GM12865 (cell line): ENCODE measurements at regions not wholly inside any gene's neighbourhood (a gene's known extent, or its start where the extent isn't known, plus 50 kb on each side); places are given as distances from the start of the nearest gene placed in this dataset.

Experiments used
- DNase-seq: peaks from one replicate; pipeline ENCODE4 v3.0.0; 2010; ENCODE audit warnings: low read depth
- H3K4me3 ChIP-seq: 2 replicates; pipeline ENCODE4 v1.5.1; 2011; ENCODE audit warnings: mild to moderate bottlenecking, low read depth, low read length, control low read depth
- TF ChIP-seq, protein P1 (sequence below): IDR thresholded peaks from 2 replicates; pipeline ENCODE4 v1.5.1; 2011; ENCODE audit warnings: low read length, control low read depth, low read depth, inconsistent platforms; ENCODE audit not compliant: insufficient read depth; ENCODE audit errors: missing control alignments

DNA sequence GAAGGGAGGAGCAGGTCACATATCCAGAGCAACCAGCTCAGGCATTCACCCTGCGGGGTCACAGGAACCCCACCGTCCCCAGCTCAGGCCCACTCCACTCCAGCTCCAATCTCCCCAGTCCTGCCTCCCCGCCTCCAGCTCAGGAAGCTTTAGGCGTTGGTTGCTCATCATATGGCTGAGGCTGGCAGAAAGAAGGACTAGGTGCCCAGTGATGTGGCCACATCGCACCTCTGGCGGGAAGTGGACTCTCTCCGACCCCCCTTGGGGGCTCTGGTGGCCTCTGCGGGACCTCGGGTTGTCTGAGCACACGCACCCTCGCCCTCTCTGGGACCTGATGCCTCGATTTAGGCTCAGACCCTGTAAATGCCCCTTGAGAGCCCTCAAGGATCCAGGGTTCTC, 187.7 kb downstream of the ZFP36L2 start:
- TF ChIP-seq, protein P1, sequence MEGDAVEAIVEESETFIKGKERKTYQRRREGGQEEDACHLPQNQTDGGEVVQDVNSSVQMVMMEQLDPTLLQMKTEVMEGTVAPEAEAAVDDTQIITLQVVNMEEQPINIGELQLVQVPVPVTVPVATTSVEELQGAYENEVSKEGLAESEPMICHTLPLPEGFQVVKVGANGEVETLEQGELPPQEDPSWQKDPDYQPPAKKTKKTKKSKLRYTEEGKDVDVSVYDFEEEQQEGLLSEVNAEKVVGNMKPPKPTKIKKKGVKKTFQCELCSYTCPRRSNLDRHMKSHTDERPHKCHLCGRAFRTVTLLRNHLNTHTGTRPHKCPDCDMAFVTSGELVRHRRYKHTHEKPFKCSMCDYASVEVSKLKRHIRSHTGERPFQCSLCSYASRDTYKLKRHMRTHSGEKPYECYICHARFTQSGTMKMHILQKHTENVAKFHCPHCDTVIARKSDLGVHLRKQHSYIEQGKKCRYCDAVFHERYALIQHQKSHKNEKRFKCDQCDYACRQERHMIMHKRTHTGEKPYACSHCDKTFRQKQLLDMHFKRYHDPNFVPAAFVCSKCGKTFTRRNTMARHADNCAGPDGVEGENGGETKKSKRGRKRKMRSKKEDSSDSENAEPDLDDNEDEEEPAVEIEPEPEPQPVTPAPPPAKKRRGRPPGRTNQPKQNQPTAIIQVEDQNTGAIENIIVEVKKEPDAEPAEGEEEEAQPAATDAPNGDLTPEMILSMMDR, result no peak

DNA sequence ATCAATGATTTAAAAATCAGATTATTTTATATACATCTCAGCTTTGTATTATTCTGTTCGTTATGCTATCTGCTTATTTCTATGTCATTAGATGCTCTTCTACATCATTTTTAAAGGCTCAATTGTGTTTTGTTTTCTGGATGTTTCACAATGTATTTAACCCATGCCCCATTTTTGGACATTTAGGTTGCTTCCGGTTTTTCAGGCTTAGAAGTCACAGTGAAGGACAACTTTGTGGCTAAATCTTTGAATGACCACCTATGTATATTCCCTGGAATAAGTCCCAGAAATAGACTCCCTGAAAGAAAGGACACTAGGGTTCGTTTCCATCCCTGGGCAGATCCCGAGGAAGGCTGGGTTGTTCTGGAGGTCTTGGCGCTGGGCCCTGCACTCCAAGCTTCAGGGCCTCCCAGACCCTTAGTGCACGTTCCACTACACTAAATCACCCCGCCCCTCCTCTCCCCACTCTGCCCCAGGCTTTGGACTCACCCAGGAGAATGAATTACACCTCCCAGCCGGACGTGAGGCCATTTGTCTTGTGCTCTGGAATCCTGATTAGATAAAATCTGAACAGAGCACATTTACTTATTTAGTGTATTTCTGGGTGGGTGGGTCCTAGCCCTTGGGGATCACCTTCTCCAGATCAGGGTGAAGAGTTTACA, 188.2 kb downstream of the ZFP36L2 start:
- DNase-seq, result no peak
- H3K4me3 ChIP-seq, result no peak overlapping the region
- TF ChIP-seq, protein P1, result no peak

More for the DNA sequence above, 187.7 kb downstream of the ZFP36L2 start:
- H3K4me3 ChIP-seq, result no peak overlapping the region
- no peak for DNase-seq

DNA sequence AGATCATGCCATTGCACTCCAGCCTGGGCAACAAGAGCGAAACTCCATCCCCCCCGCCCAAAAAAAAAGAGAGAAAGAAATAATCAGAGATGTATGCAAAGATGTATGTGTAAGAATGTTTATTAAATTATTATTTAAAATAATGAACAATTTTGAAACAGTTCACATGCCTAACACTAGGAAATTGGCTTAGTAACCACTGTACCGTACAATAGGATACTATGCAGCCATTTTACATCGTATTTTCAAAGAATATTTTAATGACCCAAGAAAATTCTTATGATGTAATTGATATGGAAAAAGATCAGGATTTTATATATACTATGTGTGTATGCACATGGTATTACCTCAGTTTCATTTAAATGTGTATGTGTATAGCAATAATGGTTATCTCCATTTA, 190.5 kb downstream of the ZFP36L2 start:
- no peak for DNase-seq
- TF ChIP-seq, protein P1, result no peak
- H3K4me3 ChIP-seq, result no peak overlapping the region

DNA sequence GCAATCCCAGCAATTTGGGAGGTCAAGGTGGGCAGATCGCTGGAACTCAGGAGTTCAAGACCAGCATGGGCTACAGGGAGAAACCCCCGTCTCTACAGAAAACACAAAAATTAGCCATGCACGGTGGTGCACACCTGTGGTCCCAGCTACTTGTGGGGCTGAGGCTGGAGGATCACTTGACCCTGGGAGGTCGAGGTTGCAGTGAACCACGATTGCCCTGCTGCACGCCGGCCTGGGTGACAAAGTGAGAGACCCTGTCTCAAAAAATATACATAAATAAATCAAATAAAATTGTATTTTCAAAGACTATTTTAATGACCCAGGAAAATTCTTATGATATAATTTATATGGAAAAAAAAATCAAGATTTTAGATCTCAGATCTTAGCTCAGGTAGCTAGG, 191.5 kb downstream of the ZFP36L2 start:
- no peak overlapping the region for H3K4me3 ChIP-seq
- DNase-seq, result no peak
- TF ChIP-seq, protein P1, result no peak

DNA sequence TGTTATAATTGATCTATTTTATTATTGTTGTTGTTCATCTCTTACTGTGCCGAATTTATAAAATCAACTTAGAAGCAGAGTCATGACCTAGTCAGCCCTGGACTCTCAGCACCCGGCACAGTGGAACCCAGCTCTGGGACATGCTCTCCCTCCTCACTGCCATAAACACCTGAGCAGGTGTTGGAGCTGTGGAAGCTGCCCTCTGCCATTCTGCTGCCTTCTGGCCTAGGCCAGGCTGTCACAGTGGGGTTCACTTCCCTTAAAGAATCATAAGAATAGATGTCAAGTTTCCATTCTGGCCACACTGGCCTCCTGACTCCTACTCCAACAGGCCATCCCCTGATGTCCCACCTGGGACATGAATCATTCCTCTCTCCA, 192.2 kb downstream of the ZFP36L2 start:
- no peak overlapping the region for H3K4me3 ChIP-seq
- no peak for DNase-seq
- TF ChIP-seq, protein P1, result no peak

DNA sequence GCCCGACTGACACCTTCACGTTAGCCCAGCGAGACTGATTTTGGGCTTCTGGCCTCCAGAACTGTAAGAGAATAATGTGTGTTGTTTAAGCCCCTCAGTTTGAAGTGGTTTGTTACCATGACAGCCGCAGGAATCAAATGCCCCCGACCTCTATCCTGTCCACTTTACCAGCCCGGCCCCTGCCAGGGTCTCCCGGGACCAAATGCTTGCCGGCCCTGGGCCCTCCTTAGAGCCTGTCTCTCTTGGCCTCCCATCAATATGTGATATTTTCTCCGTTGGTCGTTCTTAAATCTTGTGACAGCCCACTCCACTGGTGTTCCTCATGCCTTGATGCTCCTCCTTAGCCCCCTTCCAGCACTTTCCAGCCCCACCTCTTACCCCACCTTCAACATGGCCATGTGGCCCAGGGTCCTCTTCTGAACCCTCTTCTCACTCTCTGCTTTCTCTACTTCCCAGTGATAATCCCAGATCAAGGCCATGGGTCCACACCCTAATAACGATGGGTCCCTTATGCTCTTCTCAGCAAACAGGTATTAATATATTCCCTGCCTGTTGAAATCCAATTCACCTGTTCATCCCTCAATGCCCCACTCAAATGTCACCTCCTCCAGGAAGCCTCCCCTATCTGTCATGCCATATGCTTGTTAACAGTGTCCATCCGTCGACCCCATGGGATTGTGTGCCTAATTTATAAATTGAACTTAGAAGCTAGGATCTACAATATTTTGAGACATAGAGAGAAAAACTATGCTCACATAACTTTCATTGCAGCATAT, 192.8 kb downstream of the ZFP36L2 start:
- no peak for DNase-seq
- TF ChIP-seq, protein P1, result no peak
- H3K4me3 ChIP-seq, result no peak overlapping the region

DNA sequence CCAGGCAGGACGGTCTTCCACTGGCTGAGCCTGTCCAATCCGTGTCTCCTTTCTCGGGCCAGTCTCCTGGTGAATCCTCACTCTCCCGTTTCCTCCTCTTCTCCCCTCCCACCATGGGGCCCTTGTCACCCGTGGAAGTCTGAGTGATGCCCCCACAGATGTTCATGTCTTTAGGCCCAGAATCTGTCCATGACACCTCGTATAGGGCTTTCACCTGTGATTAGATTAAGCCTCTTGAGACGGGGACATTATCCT, 193.5 kb downstream of the ZFP36L2 start:
- no peak overlapping the region for H3K4me3 ChIP-seq
- TF ChIP-seq, protein P1, result no peak
- DNase-seq, result no peak
